Fibroblast of lung (primary cell): ENCODE measurements at regions not wholly inside any gene's neighbourhood (a gene's known extent, or its start where the extent isn't known, plus 50 kb on each side); places are given as distances from the start of the nearest gene placed in this dataset.

Experiments used
- DNase-seq, 2 donors: peaks; one replicate each; pipeline versions ENCODE4 v3.0.0 to v3.0.0-alpha.2; 2010; ENCODE audit warnings: low read depth in 2 of 2
- H2AFZ ChIP-seq: 2 replicates; pipeline ENCODE4 v1.5.1; 2012; ENCODE audit warnings: low read length, control low read depth, inconsistent platforms
- H3K27ac ChIP-seq: 2 replicates; pipeline ENCODE4 v1.5.1; 2011; ENCODE audit warnings: low read length, control low read depth; ENCODE audit not compliant: insufficient read depth
- H3K27me3 ChIP-seq: 2 replicates; pipeline ENCODE4 v1.5.1; 2011; ENCODE audit warnings: mild to moderate bottlenecking, low read length; ENCODE audit not compliant: control insufficient read depth, insufficient read depth
- H3K36me3 ChIP-seq: 2 replicates; pipeline ENCODE4 v1.5.1; 2011; ENCODE audit warnings: low read length; ENCODE audit not compliant: control insufficient read depth, insufficient read depth
- H3K4me1 ChIP-seq: 2 replicates; pipeline ENCODE4 v1.5.1; 2011; ENCODE audit warnings: low read length; ENCODE audit not compliant: control insufficient read depth, insufficient read depth; ENCODE audit errors: extremely low read depth
- H3K4me2 ChIP-seq: 2 replicates; pipeline ENCODE4 v1.5.1; 2011; ENCODE audit warnings: low read length, control low read depth; ENCODE audit not compliant: insufficient read depth; ENCODE audit errors: extremely low read depth
- H3K4me3 ChIP-seq, 4 experiments: fragments of 200-600 bp in 1 of 4; sonication (generic) in 1 of 4; replicated peaks in 1 of 4; 2 replicates each; pipeline ENCODE4 v1.5.1; 2011 to 2016; ENCODE audit warnings: low read length in 4 of 4, low read depth in 3 of 4, mild to moderate bottlenecking in 3 of 4, control low read depth in 2 of 4, inconsistent platforms in 1 of 4, mixed read lengths in 1 of 4; ENCODE audit not compliant: insufficient read depth in 1 of 4; ENCODE audit errors: control extremely low read depth in 1 of 4
- H3K79me2 ChIP-seq: 2 replicates; pipeline ENCODE4 v1.5.1; 2012; ENCODE audit warnings: mild to moderate bottlenecking, low read length, inconsistent platforms; ENCODE audit not compliant: control insufficient read depth, insufficient read depth
- H3K9ac ChIP-seq: 2 replicates; pipeline ENCODE4 v1.5.1; 2011; ENCODE audit warnings: mild to moderate bottlenecking, low read length, control low read depth; ENCODE audit not compliant: insufficient read depth
- H3K9me3 ChIP-seq: 2 replicates; pipeline ENCODE4 v1.5.1; 2012; ENCODE audit warnings: low read depth, low read length; ENCODE audit not compliant: control insufficient read depth, insufficient read depth
- H4K20me1 ChIP-seq: 2 replicates; pipeline ENCODE4 v1.5.1; 2011; ENCODE audit warnings: low read length; ENCODE audit not compliant: control insufficient read depth, insufficient read depth; ENCODE audit errors: extremely low read depth
- EZH2 ChIP-seq: IDR thresholded peaks from 2 replicates; pipeline ENCODE4 v1.5.1; 2012; ENCODE audit warnings: low read length, control low read depth, mild to moderate bottlenecking; ENCODE audit errors: missing control alignments
- TF ChIP-seq, protein P1 (sequence below), 2 donors: IDR thresholded peaks in 1 of 2; conservative IDR thresholded peaks in 1 of 2; 1 replicate in 1 of 2; 2 replicates in 1 of 2; pipeline ENCODE4 v1.5.1; 2011 to 2012; ENCODE audit warnings: low read length in 2 of 2, control low read depth in 1 of 2, inconsistent platforms in 1 of 2, low read depth in 1 of 2, mild to moderate bottlenecking in 1 of 2

DNA sequence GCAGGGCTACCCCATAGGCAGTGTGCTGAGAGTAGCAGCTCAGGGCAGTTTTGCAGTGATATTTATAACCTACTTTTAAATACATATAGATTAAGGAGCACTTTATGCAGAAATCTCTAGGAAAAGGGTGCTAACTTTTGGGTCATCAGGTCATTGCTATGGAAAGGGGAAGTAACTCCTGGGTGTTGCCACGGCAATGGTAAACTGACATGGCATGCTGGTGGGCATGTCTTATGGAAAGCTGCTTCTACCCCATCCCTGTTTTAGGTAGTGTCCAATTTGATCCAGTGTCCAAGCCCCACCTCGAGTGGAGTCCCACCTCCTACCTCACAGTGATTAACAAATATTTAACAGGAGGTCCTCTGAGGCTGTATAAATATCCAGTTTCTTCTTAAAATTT lies 56.8 kb upstream of the XPA start:
- H3K4me1 ChIP-seq: no peaks in the 10 kb centered on the region
- no peak overlapping the region for H3K9ac ChIP-seq
- peaks cover 16% of the 10 kb centered on the region for H3K27me3 ChIP-seq
- H3K4me2 ChIP-seq: no peak overlapping the region
- no peaks in the 10 kb centered on the region for H4K20me1 ChIP-seq
- H3K36me3 ChIP-seq: no peaks in the 10 kb centered on the region
- H3K9me3 ChIP-seq: no peaks in the 10 kb centered on the region
- no peak overlapping the region for H2AFZ ChIP-seq
- no peak overlapping the region for H3K27ac ChIP-seq
- H3K4me3 ChIP-seq: no peak overlapping the region
- H3K79me2 ChIP-seq: no peaks in the 10 kb centered on the region
- TF ChIP-seq EZH2: no peak
- TF ChIP-seq, protein P1, sequence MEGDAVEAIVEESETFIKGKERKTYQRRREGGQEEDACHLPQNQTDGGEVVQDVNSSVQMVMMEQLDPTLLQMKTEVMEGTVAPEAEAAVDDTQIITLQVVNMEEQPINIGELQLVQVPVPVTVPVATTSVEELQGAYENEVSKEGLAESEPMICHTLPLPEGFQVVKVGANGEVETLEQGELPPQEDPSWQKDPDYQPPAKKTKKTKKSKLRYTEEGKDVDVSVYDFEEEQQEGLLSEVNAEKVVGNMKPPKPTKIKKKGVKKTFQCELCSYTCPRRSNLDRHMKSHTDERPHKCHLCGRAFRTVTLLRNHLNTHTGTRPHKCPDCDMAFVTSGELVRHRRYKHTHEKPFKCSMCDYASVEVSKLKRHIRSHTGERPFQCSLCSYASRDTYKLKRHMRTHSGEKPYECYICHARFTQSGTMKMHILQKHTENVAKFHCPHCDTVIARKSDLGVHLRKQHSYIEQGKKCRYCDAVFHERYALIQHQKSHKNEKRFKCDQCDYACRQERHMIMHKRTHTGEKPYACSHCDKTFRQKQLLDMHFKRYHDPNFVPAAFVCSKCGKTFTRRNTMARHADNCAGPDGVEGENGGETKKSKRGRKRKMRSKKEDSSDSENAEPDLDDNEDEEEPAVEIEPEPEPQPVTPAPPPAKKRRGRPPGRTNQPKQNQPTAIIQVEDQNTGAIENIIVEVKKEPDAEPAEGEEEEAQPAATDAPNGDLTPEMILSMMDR (conservative IDR thresholded peaks at IDR 0.05 in 1 of 2, IDR thresholded peaks at IDR 0.05 in 1 of 2; ENCODE audit: low read depth in 1 of 2, low read length in 2 of 2): no peak
- no peak for DNase-seq

DNA sequence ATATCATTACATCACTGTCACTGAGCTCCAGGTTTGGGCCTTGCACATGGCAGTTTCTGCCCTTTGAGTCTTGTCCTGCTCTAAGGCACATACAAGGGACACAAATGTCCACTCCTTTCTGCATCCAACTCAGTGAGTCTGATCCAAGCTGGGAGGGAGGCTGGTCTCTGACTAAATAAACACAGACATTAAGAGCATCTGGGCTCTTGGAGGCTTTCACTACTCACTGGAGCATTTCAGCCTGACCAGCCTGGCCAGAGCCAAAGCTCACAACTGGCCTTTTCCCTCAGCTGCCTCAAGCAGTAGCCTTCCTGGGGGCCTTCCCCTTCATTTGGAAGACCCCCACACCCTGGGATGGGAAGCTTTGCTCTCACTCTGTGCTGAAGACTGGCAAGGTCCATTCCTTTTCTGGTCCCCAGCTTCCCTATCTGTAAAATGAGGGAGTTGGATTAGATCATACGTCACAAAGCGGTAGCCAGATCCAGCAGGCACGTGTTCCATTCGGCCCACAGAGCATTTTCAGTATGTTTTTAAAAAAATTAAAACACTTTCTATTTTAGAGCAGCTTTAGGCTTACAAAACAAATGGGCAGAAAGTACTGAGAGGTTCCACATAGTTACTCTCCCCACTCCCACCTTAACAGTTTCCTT lies 58.6 kb upstream of the XPA start:
- no peak overlapping the region for H3K27ac ChIP-seq

DNA sequence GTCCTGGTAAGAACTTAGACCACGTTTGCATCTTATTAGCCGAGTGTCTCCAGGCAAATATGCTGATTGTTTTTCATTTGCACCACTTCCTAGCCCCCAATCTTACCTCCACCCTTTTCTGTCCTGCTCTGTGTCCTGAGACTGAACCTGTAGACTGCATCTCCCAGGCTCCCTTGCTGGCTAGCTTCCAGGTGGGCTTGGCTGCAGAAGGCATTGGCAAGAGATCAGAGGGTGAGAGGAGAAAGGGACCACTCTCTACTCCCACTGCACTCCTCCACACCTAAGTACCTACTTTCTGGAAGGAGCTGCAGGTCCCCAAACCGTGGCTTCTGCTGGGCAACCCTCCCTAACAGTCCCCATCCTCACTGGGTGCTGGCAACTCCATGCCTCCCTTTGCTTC lies 59.9 kb upstream of the XPA start:
- Histone ChIP-seq H3K4me3 (no peak overlapping the region), H3K9ac (no peak overlapping the region), H3K27ac (no peak overlapping the region), H4K20me1 (no peaks in the 10 kb centered on the region), H3K27me3 (peaks cover 29% of the 10 kb centered on the region), H3K79me2 (no peaks in the 10 kb centered on the region), H2AFZ (no peak overlapping the region), H3K36me3 (no peaks in the 10 kb centered on the region), H3K4me1 (no peaks in the 10 kb centered on the region), H3K4me2 (no peak overlapping the region), H3K9me3 (no peaks in the 10 kb centered on the region)
- TF ChIP-seq, protein P1 (conservative IDR thresholded peaks at IDR 0.05 in 1 of 2, IDR thresholded peaks at IDR 0.05 in 1 of 2; ENCODE audit: low read depth in 1 of 2, low read length in 2 of 2): no peak
- TF ChIP-seq EZH2: no peak
- DNase-seq: no peak

More for the DNA sequence above, 58.6 kb upstream of the XPA start:
- no peak for TF ChIP-seq EZH2
- TF ChIP-seq, protein P1 (conservative IDR thresholded peaks at IDR 0.05 in 1 of 2, IDR thresholded peaks at IDR 0.05 in 1 of 2; ENCODE audit: low read depth in 1 of 2, low read length in 2 of 2): no peak
- H3K36me3 ChIP-seq: no peaks in the 10 kb centered on the region
- H3K27me3 ChIP-seq: peaks cover 21% of the 10 kb centered on the region
- no peak overlapping the region for H2AFZ ChIP-seq
- H3K79me2 ChIP-seq: no peaks in the 10 kb centered on the region
- no peak overlapping the region for H3K9ac ChIP-seq
- no peaks in the 10 kb centered on the region for H3K4me1 ChIP-seq
- no peak overlapping the region for H3K4me2 ChIP-seq
- no peak for DNase-seq
- no peak overlapping the region for H3K4me3 ChIP-seq
- H3K9me3 ChIP-seq: no peaks in the 10 kb centered on the region
- no peaks in the 10 kb centered on the region for H4K20me1 ChIP-seq
